Suprapubic skin (tissue), 4 donors: ENCODE measurements at regions not wholly inside any gene's neighbourhood (a gene's known extent, or its start where the extent isn't known, plus 50 kb on each side); places are given as distances from the start of the nearest gene placed in this dataset.

Experiments used
- POLR2A ChIP-seq, 2 donors: fragments of 450-650 bp; IDR thresholded peaks; one replicate each; pipeline ENCODE4 v1.6.1; 2017; ENCODE audit warnings: antibody characterized with exemption in 2 of 2, mild to moderate bottlenecking in 2 of 2, moderate library complexity in 2 of 2
- POLR2AphosphoS5 ChIP-seq, 3 donors: sonication (generic); formaldehyde crosslinking; IDR thresholded peaks; one replicate each; pipeline ENCODE4 v1.6.1; 2017; ENCODE audit warnings: antibody characterized with exemption in 3 of 3
- TF ChIP-seq, protein P1 (sequence below), 2 donors: fragments of 200-600 bp in 1 of 2; fragments of 450-650 bp in 1 of 2; sonication (generic) in 1 of 2; IDR thresholded peaks; one replicate each; pipeline ENCODE4 v1.5.1; 2016 to 2019; ENCODE audit warnings: antibody characterized with exemption in 2 of 2, mild to moderate bottlenecking in 1 of 2, moderate library complexity in 1 of 2

DNA sequence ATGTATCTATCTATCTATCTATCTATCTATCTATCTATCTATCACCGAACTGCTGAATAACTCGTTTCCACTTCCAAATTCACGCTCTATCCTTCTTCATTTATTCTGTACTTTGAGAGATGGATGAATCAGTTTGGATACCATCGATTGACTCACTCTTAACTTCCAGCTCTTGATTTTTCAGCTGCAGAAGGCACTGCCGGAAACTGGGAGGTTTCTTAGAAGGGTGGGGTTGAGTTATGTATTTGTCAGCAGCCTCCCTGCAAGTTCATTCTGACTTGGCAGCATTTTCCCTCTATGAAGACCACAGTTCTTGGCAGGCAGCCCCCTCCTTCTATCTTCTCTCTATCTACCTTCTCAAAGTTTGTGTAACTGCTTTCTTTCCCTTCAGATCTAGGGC is 112.0 kb upstream of the MAGEB18 start:
- TF ChIP-seq, protein P1, sequence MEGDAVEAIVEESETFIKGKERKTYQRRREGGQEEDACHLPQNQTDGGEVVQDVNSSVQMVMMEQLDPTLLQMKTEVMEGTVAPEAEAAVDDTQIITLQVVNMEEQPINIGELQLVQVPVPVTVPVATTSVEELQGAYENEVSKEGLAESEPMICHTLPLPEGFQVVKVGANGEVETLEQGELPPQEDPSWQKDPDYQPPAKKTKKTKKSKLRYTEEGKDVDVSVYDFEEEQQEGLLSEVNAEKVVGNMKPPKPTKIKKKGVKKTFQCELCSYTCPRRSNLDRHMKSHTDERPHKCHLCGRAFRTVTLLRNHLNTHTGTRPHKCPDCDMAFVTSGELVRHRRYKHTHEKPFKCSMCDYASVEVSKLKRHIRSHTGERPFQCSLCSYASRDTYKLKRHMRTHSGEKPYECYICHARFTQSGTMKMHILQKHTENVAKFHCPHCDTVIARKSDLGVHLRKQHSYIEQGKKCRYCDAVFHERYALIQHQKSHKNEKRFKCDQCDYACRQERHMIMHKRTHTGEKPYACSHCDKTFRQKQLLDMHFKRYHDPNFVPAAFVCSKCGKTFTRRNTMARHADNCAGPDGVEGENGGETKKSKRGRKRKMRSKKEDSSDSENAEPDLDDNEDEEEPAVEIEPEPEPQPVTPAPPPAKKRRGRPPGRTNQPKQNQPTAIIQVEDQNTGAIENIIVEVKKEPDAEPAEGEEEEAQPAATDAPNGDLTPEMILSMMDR (IDR thresholded peaks at IDR 0.05), result no peak
- TF ChIP-seq POLR2AphosphoS5 (IDR thresholded peaks at IDR 0.05), result no peak
- TF ChIP-seq POLR2A (IDR thresholded peaks at IDR 0.05), result no peak
